H1 (cell line): ENCODE measurements at regions not wholly inside any gene's neighbourhood (a gene's known extent, or its start where the extent isn't known, plus 50 kb on each side); places are given as distances from the start of the nearest gene placed in this dataset.

ENCODE experiments used
- EP300 ChIP-seq, 2 experiments: IDR thresholded peaks; 1 replicate in 1 of 2; 2 replicates in 1 of 2; pipeline ENCODE4 v1.6.1; 2011 to 2012; ENCODE audit warnings: low read depth in 2 of 2, low read length in 2 of 2, mild to moderate bottlenecking in 2 of 2, borderline replicate concordance in 1 of 2, inconsistent platforms in 1 of 2, moderate library complexity in 1 of 2
- EZH2 ChIP-seq: fragments of 200-600 bp; sonication (generic); IDR thresholded peaks from 2 replicates; pipeline ENCODE4 v1.7.1; 2012; ENCODE audit warnings: low read depth, mild to moderate bottlenecking, moderate library complexity, low read length, inconsistent platforms; ENCODE audit not compliant: severe bottlenecking
- GTF2F1 ChIP-seq: IDR thresholded peaks from 2 replicates; pipeline ENCODE4 v1.6.1; 2012; ENCODE audit warnings: low read depth, low read length, improper control_type of control experiment, borderline replicate concordance
- POLR2AphosphoS5 ChIP-seq: IDR thresholded peaks from 2 replicates; pipeline ENCODE4 v1.6.1; 2011; ENCODE audit warnings: low read depth, low read length
- SAP30 ChIP-seq: fragments of 300-600 bp; sonication (generic); IDR thresholded peaks from 2 replicates; pipeline ENCODE4 v1.7.1; 2012; ENCODE audit warnings: low read length, moderate library complexity, mild to moderate bottlenecking, inconsistent platforms; ENCODE audit not compliant: insufficient read depth, insufficient replicate concordance
- YY1 ChIP-seq: IDR thresholded peaks from 2 replicates; pipeline ENCODE4 v1.6.1; 2011; ENCODE audit warnings: low read depth, mild to moderate bottlenecking, low read length

GRCh38 chr3:167899093-167899492 lies 163.6 kb downstream of the SERPINI1 start (continued):
- TF ChIP-seq SAP30, result no peak
- TF ChIP-seq YY1, result no peak
- no peak for TF ChIP-seq GTF2F1
- TF ChIP-seq EZH2, result no peak
- TF ChIP-seq POLR2AphosphoS5, result no peak
- no peak for TF ChIP-seq EP300 (IDR thresholded peaks at IDR 0.05; ENCODE audit: borderline replicate concordance in 1 of 2, low read depth in 2 of 2, low read length in 2 of 2)
- TF ChIP-seq, all 59 proteins: peak for 0
